ENCODE measurements at regions not wholly inside any gene's neighbourhood (a gene's known extent, or its start where the extent isn't known, plus 50 kb on each side); places are given as distances from the start of the nearest gene placed in this dataset.
"Not testable (repeated sequence)": the region's sequence is repeated elsewhere in the genome, so short reads cannot be mapped to it uniquely, and the experiment has no call there.

GRCh38 chr6:167676000-167676665, 150.6 kb upstream of the AFDN start:
- DNase-seq: no peak

- no peak for DNase-seq
These were observed 149.9 kb upstream of the AFDN start for GRCh38 chr6:167676666-167677421.

DNA sequence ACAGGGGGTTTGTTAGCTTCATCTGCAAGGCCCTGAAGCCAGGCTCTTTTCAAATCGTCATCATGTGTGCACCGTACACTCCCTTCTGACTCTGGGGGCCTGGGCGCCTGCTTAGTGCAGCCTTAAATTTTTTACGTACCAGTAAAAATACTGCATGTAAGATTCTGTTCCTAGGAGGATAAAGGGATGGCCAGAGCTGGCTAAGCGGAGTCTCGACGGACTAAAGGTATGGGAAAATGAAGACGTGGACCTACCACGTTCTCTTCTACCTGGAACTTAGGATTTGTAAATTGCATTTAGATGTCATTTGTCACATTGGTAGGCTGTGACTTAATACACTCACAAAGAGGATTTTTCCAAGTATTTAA, 149.3 kb upstream of the AFDN start:
- DNase-seq: no peak

DNA sequence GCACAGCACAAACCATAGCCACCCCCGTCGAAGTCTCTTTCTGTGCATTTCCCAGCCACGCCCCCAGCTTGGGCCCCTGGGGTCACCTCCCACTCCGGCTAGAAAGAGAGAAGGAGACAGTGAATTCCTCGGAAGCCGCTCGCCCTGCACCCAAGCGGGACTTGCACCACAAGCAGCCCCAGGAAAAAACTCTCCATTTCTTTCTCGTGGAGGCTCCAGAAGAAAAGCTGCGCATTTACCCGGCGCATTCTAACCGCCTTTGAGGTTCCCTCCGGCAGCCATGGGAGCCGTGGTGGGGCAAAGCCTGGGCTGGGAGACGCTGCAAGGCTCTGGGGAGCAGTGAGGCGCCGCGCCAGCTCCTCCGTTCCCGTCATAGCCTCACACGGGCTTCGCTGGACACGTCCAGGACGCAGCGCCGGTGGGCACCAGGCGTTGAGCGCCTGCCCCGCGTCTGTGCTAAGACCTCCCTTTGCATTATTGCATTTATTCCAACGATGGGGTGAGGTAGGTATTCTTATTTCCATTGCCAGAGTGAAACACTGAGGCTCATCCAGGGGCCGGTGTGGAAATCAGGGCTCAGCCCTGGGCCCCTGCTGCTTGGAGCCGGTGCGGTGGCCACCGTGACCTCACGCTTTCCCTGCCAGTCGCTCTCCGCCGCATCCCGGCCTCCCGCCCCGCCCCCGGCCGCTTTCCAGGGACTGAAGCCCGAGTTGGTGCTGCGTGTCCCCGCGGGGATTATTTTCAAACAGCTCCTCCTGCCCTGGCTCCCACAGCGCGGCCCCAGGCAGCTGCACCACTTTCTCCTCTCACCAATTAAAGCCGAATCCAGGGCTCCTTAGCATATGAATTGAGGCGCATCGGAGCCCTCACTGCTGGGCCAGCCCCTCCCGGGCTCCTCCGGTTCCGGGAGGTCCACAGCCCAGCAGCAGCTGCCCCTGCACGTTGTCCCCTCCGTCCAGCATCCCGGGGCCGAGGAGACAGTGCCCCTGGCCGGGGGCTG, 148.3 kb upstream of the AFDN start:
- DNase-seq: no peak

- no peak for DNase-seq
These were observed 147.5 kb upstream of the AFDN start for GRCh38 chr6:167679122-167679736.

- DNase-seq: no peak
These were observed 146.7 kb upstream of the AFDN start for GRCh38 chr6:167679790-167680604.

- DNase-seq: no peak
These were observed 146.0 kb upstream of the AFDN start for GRCh38 chr6:167680605-167681149.

DNA sequence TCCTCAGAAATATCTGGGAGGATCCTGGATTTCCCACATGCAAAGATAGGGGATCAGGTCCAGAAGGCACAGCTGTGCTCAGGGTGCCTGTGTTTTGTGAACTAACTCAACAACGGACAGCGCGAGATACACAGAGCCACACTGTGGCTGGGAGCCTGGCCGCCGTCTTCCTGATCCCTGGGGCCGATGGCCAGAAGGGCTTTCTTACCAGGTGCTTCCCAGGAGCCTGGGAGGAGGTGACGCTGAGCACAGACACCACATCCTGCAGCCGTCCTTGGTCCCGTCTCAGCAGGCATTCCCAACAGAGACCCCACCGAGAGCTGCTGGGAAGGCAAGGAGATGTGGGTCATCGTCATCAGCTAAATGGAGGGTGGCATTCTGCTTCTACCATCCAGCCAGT, 144.6 kb upstream of the AFDN start:
- no peak for DNase-seq

DNA sequence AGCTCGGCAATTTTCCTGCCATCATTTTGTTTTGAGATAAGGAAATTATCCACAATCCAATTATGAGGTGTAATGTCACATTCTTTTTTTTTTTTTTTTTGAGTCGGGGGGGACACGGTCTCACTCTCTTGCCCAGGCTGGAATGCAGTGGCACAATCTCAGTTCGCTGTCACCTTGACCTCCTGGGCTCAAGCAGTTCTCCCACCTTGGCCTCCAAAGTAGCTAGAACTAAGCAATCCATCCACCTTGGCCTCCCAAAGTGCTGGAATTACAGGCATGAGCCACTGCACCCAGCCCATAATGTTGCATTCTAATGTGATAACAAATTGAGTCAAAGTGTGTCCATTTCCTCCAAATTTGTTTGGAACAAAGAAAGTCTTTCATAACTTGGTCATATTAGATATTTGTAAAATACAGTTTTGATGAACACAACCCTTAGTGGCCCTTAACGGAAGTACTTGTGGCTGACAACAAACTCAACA, 144.1 kb upstream of the AFDN start:
- no peak for DNase-seq

DNA sequence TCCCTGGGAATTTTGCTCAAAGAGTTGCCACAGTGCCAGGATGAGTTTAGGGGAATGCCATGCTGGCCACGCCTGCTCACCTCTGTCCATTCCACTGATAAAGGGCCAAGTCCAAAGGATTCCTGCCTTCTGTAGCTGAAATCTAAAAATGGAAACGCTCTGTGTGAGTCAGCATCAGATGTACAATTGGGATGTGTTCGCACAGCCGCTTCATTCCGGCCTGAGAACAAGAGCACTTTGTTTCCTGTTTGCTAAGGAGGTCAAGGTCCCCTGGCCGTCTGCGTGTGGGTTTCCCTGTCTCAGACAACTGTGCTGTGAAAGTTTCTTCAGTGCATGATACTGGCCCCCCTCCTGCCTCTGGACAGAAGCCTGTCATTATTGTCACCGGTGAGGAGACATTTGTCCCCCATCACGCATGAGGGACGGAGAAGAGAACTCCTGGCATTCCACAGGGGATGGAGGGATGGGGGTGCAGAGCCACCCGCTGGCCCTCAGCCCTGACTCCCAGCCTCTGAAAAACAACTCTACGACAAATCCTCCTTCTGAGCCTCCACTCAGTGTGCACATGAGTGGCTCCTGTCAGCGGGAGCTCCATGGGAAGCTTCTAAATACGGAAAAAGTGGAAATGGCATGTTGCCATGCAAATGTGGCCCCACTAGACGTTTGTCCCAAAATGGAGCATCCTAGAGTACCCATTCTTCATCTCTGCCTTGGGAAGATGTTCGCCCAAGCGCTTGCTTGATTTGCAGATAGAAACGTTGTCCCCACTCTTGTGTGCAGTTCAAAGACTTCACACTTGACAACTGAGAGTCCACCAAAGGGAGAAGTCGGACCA, 143.5 kb upstream of the AFDN start:
- no peak for DNase-seq

- no peak for DNase-seq
These were observed 142.2 kb upstream of the AFDN start for GRCh38 chr6:167684276-167685104.

- no peak for DNase-seq
These were observed 141.1 kb upstream of the AFDN start for GRCh38 chr6:167685654-167686053.

DNA sequence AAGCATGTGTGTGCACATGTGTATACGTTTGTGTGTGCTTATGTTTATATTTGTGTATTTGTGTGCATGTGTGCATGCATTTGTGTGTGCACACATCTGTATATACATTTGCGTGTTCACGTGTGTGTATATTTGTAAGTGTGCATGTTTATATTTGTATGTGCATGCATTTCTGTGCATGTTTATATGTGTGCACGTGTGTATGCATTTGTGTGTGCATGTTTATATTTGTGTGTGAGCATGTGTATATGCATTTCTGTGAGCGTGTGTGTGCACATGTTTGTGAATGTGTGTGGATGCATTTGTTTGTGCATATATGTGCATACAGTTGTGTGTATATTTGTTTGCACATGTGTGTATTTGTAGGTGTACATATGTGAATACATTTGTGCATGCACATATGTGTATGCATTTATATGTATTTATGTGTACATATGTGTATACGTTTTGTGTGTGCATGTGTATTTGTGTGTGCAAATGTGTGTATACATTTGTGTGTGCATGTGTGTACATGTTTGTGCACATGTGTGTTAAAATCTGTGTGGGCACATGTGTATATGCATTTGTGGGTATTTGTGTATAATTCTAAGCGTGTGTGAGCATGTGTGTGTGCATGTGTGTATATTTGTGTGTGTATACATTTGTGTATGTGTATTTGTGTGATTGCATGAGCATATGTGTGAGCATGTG, 140.4 kb upstream of the AFDN start:
- no peak for DNase-seq

DNA sequence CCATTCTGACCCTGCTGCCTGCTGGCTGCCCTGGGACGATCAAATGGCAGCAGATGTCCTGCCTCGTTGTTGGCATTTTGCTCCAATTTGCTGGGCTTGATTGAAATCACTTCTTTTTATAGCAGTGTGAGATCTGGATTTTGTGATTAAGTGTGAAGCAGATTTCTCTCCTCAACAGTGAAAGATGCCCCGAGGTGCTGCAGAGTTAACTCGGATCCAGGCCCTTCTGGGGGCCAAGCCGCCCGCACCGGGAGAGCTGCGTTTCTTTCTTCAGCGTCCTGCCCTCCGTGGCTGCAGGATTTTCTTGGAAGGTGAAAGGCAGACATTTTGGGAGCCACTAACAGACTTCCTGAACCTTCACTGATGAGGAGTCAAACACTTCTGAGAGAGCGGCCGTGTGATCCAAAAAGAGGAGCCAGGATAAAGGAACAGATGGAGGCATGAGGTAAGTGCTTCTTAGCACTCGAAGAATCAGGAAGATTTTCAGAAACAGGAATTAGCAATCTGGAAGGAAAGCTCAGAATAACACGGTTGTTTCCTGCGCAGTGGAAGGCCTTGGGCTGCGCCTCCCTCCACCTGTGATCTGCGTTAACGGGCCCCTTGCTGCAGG, 139.5 kb upstream of the AFDN start:
- DNase-seq: no peak

DNA sequence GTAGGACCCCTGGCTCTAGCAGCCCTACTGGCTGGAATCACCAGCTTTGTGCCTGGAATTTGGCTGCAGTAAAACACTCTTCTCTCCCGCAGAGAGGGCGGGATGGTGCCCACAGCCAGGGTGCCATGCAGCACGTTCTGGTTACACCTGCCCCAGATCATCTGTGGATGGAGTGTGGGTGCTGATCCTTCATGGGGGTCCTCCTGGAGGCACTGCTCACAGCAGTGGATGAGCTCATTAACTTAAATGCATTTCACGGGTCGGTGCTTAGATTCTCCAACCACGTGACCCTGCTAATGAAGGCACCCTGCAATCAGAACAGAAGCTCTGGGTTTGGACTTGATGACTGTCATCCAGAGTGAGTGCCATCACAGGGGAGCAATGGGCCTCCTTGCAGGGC, 138.6 kb upstream of the AFDN start:
- no peak for DNase-seq

- no peak for DNase-seq
These were observed 137.4 kb upstream of the AFDN start for GRCh38 chr6:167689278-167689677.

DNA sequence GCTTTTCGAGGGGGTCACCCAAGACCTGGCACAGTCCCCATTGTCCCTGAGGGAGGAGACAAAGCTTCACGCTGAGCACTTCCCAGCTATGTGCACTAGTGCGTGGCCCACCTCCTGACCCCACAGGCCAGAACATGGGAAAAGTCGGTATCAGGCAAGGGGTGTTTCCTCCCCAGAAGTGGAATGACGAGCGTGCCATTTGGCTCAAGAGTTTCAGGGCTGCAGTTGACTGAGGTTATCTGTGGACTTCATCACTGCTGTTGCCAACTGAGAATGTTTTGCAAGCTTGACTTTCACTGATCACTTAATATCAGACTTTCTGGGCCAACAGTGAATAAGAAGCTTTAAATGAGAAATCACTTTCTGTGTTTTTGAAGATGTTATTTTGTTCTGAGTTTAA, 137.0 kb upstream of the AFDN start:
- DNase-seq: no peak

GRCh38 chr6:167690167-167690922, 136.4 kb upstream of the AFDN start:
- DNase-seq: not testable (repeated sequence)
